ENCODE measurements at regions not wholly inside any gene's neighbourhood (a gene's known extent, or its start where the extent isn't known, plus 50 kb on each side); places are given as distances from the start of the nearest gene placed in this dataset.

DNA sequence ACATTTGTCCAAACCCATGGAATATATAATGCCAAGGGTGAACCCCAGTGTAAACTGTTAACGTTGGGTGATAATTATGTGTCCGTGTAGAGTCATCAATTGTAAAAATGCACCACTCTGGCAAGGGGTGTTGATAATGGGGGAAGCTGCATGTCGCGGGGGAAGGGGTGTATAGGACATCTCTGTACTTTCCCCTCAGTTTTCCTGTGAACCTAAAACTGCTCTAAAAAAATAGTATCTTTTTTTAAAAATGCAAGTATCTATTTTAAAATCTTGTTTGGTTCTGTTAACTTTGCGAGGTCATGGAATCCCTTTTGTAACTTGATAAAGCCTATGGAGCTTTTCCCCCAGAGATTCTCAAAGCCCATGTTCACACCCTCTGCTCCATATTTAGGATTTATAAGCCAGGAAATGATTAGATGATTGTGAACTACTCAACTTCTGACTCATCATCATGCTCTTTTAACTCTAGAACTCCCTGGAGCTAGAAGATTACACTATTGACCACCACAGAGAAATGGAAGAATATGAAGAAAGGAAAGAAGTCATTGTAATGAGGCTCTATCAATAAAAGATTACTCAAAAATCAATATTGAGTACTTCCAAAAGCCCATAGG is 56.1 kb upstream of the C3orf49 start:
- H3K56ac ChIP-seq (ENCODE audit: insufficient read length, low read depth, low read length): no peak overlapping the region
- no peak overlapping the region for H4K5ac ChIP-seq (ENCODE audit: insufficient read length, low read depth, low read length)
- H4K20me1 ChIP-seq (ENCODE audit: control insufficient read depth, insufficient read depth, insufficient read length): no peaks in the 10 kb centered on the region
- no peak overlapping the region for H2AFZ ChIP-seq (ENCODE audit: low read length)
- Mint-ChIP-seq H3K4me3 (no peak overlapping the region), H3K4me1 (0 out of 4 replicates have a peak, but pooled peaks cover 0 to 3% of the 10 kb centered on the region in 2 experiments), H3K27me3 (ENCODE audit: low read depth) (peaks cover 2% of the 10 kb centered on the region; the same call in 1 of the 2 replicates), H3K9me3 (no peaks in the 10 kb centered on the region; a peak in 1 of 5 replicates), H3K36me3 (ENCODE audit: insufficient read depth in 1 of 3, low read depth in 3 of 3) (no peaks in the 10 kb centered on the region), H3K27ac (no peak overlapping the region)
- no peaks in the 10 kb centered on the region for H3K4me1 ChIP-seq (ENCODE audit: insufficient read depth, low read length)
- TF ChIP-seq, protein P1, sequence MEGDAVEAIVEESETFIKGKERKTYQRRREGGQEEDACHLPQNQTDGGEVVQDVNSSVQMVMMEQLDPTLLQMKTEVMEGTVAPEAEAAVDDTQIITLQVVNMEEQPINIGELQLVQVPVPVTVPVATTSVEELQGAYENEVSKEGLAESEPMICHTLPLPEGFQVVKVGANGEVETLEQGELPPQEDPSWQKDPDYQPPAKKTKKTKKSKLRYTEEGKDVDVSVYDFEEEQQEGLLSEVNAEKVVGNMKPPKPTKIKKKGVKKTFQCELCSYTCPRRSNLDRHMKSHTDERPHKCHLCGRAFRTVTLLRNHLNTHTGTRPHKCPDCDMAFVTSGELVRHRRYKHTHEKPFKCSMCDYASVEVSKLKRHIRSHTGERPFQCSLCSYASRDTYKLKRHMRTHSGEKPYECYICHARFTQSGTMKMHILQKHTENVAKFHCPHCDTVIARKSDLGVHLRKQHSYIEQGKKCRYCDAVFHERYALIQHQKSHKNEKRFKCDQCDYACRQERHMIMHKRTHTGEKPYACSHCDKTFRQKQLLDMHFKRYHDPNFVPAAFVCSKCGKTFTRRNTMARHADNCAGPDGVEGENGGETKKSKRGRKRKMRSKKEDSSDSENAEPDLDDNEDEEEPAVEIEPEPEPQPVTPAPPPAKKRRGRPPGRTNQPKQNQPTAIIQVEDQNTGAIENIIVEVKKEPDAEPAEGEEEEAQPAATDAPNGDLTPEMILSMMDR (conservative IDR thresholded peaks at IDR 0.05): no peak
- H3K79me2 ChIP-seq (ENCODE audit: insufficient read depth, low read length): no peaks in the 10 kb centered on the region
- H4K8ac ChIP-seq (replicated peaks; ENCODE audit: insufficient read length, low read depth, low read length): no peak overlapping the region
- no peaks in the 10 kb centered on the region for H3K79me1 ChIP-seq (ENCODE audit: insufficient read depth, low read depth, low read length, poor library complexity, severe bottlenecking)
- no peaks in the 10 kb centered on the region for H3K23me2 ChIP-seq (ENCODE audit: insufficient read length, low read depth, low read length, poor library complexity, severe bottlenecking)
- H4K91ac ChIP-seq (ENCODE audit: insufficient read length, low read depth, low read length): no peak overlapping the region
- H3K9ac ChIP-seq (ENCODE audit: extremely low read depth, insufficient read length, low read length): no peak overlapping the region
- no peaks in the 10 kb centered on the region for H3K9me3 ChIP-seq (ENCODE audit: control insufficient read depth, low read depth, low read length)
- no peak overlapping the region for H2BK120ac ChIP-seq (ENCODE audit: low read depth, low read length, poor library complexity, severe bottlenecking)
- H3K18ac ChIP-seq (ENCODE audit: insufficient read length, low read depth, low read length): no peak overlapping the region
- H2AK5ac ChIP-seq (ENCODE audit: insufficient read length, low read length): no peak overlapping the region
- no peak overlapping the region for H2BK20ac ChIP-seq (ENCODE audit: low read depth, low read length, poor library complexity, severe bottlenecking)
- no peaks in the 10 kb centered on the region for H3K27me3 ChIP-seq (ENCODE audit: insufficient read depth, low read length)
- H3T11ph ChIP-seq (ENCODE audit: low read length): no peak overlapping the region
- H2BK15ac ChIP-seq (ENCODE audit: low read depth, low read length): no peak overlapping the region
- no peak for DNase-seq
- H3K4ac ChIP-seq (ENCODE audit: low read depth, low read length): no peak overlapping the region
- no peak overlapping the region for H3K4me2 ChIP-seq (ENCODE audit: insufficient read depth, insufficient read length, low read length)
- WGBS (ENCODE audit: extremely low coverage, insufficient read length, low lambda C conversion rate): no CpG with 5 or more reads among the region's 5 CpGs
- H3K27ac ChIP-seq (ENCODE audit: insufficient read length, low read depth, low read length): no peak overlapping the region
- no peak overlapping the region for H3K23ac ChIP-seq (ENCODE audit: insufficient read length, low read depth, low read length)
- no peak overlapping the region for H3K14ac ChIP-seq (ENCODE audit: insufficient read depth, low read length)
- no peak overlapping the region for H2BK5ac ChIP-seq (ENCODE audit: insufficient read length, low read length)
- no peak overlapping the region for H2BK12ac ChIP-seq (ENCODE audit: insufficient read length, low read depth, low read length)
